IPS-15b (cell line): ENCODE measurements at regions not wholly inside any gene's neighbourhood (a gene's known extent, or its start where the extent isn't known, plus 50 kb on each side); places are given as distances from the start of the nearest gene placed in this dataset.

Experiments
- H3K27me3 ChIP-seq: one replicate; pipeline ENCODE4 v1.6.1; 2013; ENCODE audit warnings: low read length; ENCODE audit not compliant: control insufficient read depth, insufficient read depth
- H3K36me3 ChIP-seq: one replicate; pipeline ENCODE4 v1.6.1; 2013; ENCODE audit warnings: low read length; ENCODE audit not compliant: control insufficient read depth, insufficient read depth
- H3K4me1 ChIP-seq: one replicate; pipeline ENCODE4 v1.6.1; 2013; ENCODE audit warnings: mild to moderate bottlenecking, low read length; ENCODE audit not compliant: control insufficient read depth, insufficient read depth
- H3K4me3 ChIP-seq: one replicate; pipeline ENCODE4 v1.5.1; 2013; ENCODE audit warnings: low read depth, low read length
- H3K9ac ChIP-seq: one replicate; pipeline ENCODE4 v1.6.1; 2013; ENCODE audit warnings: low read depth, mild to moderate bottlenecking, low read length
- H3K9me3 ChIP-seq: one replicate; pipeline ENCODE4 v1.6.1; 2013; ENCODE audit warnings: mild to moderate bottlenecking, low read length; ENCODE audit not compliant: control insufficient read depth, insufficient read depth

DNA sequence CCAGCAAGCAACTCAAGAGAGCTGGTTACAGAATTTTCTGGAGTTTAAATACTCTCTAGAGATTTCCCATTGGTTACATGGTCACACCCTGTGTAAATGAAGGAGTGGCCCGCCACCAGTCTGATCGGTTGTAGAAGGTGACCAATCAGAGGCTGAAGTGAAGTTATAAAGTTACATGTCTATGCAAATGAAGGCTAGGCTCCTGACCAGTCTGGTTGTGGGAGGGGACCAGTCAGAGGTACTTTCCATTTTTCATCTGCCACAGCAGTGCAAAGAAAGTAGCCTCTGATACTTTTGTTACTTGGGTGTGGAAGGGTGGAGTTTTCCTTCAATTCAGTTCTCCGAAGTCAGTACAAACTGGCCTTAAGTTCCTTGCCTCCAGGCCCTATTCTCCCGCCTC is 273.7 kb downstream of the BARHL2 start:
- H3K4me1 ChIP-seq = no peaks in the 10 kb centered on the region
- H3K36me3 ChIP-seq = no peaks in the 10 kb centered on the region
- no peaks in the 10 kb centered on the region for H3K9me3 ChIP-seq
- H3K4me3 ChIP-seq = no peak overlapping the region
- no peak overlapping the region for H3K9ac ChIP-seq
- no peaks in the 10 kb centered on the region for H3K27me3 ChIP-seq

DNA sequence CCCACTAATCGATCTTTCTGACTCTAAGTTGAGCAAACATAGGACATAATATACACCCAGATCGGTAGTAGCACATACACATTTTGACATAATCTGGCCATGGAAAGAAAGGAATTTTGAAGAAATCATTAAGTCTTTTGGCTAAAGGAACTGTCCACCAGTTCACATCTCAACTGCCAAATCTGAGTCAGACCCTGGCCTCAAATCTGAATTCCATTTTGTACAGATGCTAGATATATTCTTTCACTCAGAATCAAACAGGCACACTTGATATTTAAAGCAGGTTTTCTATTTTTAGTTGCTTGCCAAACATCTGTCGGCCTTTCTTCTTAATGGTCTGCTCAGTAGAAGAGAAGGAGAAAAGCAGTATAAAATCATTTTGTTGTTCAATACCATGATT is 281.8 kb downstream of the BARHL2 start:
- Histone ChIP-seq H3K36me3 (no peaks in the 10 kb centered on the region), H3K4me3 (no peak overlapping the region), H3K27me3 (no peaks in the 10 kb centered on the region), H3K4me1 (no peaks in the 10 kb centered on the region), H3K9me3 (no peaks in the 10 kb centered on the region), H3K9ac (no peak overlapping the region)

DNA sequence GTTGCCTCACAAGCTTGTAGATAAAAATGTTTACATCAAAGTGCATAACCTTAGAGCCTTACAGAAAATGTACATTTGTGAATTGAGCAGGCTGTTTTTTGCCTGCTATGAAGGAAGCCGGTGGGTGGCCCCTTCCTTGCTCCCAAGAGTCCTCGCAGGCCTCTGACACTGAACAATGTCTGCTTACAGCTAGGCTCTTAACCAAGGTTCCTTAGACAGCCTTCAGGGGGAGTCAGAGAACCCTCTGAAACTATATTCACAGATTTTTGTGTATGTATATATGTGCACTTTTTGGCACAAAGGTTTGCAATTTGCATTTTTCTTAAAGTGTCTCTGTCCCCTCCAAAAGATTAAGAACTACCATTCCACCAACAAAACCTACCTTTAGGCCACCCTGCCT is 282.6 kb downstream of the BARHL2 start:
- H3K27me3 ChIP-seq = no peaks in the 10 kb centered on the region
- H3K9me3 ChIP-seq = no peaks in the 10 kb centered on the region

DNA sequence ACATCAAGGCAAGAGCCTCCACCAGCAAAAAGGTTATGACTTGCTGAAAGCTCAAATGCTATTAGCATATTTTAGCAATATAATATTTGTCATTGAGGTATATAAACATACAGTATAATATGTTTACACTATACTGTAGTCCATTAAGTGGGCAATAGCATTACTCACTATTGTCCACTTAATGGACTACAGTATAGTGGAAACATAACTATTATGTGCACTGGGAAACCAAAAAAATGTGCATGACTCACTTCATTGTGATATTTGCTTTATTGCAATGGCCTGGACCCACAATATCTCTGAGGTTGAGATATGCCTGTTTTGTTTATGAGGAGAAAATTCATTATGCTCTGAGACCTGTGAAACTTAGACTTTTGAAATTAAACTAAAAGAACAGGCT is 300.0 kb downstream of the BARHL2 start:
- H3K27me3 ChIP-seq = no peaks in the 10 kb centered on the region
- no peak overlapping the region for H3K9ac ChIP-seq
- no peaks in the 10 kb centered on the region for H3K9me3 ChIP-seq
- H3K4me3 ChIP-seq = no peak overlapping the region
- no peaks in the 10 kb centered on the region for H3K36me3 ChIP-seq
- no peaks in the 10 kb centered on the region for H3K4me1 ChIP-seq

More for the DNA sequence above, 282.6 kb downstream of the BARHL2 start:
- Histone ChIP-seq H3K36me3 (no peaks in the 10 kb centered on the region), H3K4me1 (no peaks in the 10 kb centered on the region), H3K4me3 (no peak overlapping the region), H3K9ac (no peak overlapping the region)

DNA sequence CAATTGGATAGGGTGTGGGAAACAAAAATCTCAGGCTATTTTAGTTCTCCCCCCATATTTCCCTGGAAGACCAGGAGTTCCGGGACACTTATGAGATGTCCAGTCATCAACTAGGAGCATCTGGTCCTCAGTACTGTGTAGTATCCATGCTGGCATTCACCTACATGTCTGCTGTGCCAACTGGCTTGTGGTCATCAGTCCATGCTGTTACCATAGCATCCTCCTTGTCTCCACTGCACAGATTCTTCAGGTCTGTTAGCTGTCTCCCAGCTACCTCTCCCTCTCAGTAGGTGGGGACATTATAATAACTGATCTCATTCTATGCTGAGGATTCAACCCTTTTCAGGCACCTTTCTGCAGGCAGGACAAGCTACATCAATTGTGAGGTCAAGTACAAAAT is 302.9 kb downstream of the BARHL2 start:
- Histone ChIP-seq H3K4me3 (no peak overlapping the region), H3K27me3 (no peaks in the 10 kb centered on the region), H3K36me3 (no peaks in the 10 kb centered on the region), H3K9ac (no peak overlapping the region), H3K4me1 (no peaks in the 10 kb centered on the region), H3K9me3 (no peaks in the 10 kb centered on the region)

DNA sequence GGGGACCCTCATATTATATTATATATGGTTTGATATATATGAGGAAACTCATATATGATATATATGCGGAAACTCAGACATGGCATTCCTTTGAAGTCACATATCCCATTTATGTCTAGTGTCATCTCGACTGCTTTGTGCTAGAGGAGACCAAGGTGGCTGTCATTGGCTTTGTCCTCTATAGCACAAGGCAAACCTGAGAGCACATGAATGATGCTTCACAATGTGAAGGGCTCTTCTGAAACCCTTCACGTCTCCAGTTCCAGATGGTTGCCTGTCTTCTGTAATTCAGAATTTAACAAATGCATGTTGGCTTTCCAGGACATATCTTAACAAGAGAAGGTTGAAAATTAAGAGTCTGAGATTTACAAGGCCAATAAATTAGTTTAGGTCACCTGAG is 303.6 kb downstream of the BARHL2 start:
- Histone ChIP-seq H3K4me1 (no peaks in the 10 kb centered on the region), H3K4me3 (no peak overlapping the region), H3K9me3 (no peaks in the 10 kb centered on the region), H3K36me3 (no peaks in the 10 kb centered on the region), H3K27me3 (no peaks in the 10 kb centered on the region), H3K9ac (no peak overlapping the region)

DNA sequence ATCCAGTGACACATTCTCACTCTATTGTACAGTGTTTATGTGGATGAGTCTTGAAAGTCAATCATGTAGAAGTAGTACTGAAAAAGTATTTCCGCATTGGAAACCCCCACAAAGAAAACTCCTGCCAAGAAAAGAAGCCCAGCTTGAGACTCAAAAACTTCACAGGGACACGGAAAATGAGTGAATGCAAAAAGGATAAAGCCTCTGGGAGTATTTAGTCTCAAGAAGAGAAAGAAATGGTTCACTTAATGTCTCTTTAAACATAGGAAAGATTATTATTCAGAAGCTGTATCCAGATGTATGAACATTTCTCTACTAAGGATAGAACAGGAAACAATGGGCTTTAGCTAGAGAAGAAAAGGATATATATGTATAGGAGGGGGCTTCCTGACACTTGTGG is 304.5 kb downstream of the BARHL2 start:
- H3K9me3 ChIP-seq = no peaks in the 10 kb centered on the region
- H3K9ac ChIP-seq = no peak overlapping the region
- H3K4me3 ChIP-seq = no peak overlapping the region
- no peaks in the 10 kb centered on the region for H3K4me1 ChIP-seq
- no peaks in the 10 kb centered on the region for H3K27me3 ChIP-seq
- H3K36me3 ChIP-seq = no peaks in the 10 kb centered on the region

DNA sequence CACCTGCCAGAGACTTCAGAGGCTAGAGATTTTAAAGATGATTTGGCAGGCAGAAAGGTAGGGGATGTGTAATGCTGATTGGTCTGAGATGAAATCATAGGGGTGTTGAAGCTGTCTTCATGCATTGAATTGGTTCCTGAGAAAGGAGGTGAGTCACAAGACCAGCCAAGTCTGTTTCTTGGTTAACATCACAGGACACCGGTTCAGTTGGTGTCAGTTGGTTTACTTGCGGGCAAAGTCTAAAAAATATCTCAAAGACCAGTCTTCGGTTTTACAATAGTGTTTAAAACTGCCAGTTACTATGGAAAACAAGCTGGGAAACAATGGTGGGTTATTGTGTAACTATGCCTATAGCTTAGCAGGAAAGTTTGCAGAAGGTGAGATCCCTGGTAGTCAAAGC is 305.9 kb downstream of the BARHL2 start:
- Histone ChIP-seq H3K4me3 (no peak overlapping the region), H3K9ac (no peak overlapping the region), H3K27me3 (no peaks in the 10 kb centered on the region), H3K9me3 (no peaks in the 10 kb centered on the region), H3K4me1 (no peaks in the 10 kb centered on the region), H3K36me3 (no peaks in the 10 kb centered on the region)

DNA sequence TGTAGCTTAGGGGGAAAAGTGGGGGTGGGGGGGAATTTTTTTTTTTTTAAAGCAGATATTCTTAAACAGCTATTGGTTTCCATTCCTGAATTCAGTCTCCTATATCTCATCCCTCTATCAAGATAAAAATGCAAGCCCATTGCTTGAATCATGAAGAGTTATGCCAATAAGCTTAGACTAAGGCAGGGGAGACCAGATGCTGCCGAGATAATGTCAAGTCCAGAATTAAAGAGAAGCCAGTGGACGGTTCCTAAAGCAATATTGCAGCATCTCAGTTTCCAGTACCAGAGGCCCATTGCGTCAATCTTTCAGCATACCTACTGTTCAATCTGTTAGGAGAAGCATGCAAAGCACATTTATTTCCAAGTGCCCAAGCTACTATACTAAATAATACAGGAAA is 309.4 kb downstream of the BARHL2 start:
- Histone ChIP-seq H3K9me3 (no peaks in the 10 kb centered on the region), H3K27me3 (no peaks in the 10 kb centered on the region), H3K4me3 (no peak overlapping the region), H3K9ac (no peak overlapping the region), H3K36me3 (no peaks in the 10 kb centered on the region), H3K4me1 (no peaks in the 10 kb centered on the region)

DNA sequence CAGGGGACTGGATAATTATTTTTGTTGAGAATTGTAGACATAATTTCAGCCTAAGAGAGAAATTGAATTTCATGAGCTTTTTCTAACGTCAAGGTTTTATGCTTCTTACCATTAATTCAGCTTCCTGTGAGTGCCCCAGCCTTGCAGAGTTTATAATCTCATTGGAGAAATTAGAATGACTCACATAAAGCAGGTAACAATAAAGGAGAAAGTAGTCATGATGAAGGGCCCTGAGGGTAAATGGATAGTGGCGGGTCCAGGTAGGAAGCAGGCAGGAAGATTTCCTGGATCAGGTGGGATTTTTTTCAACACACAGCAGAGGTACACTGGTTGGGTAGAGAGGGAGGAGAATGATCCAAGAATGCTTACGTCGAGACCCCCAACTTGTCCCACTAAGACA is 311.4 kb downstream of the BARHL2 start:
- Histone ChIP-seq H3K9me3 (no peaks in the 10 kb centered on the region), H3K27me3 (no peaks in the 10 kb centered on the region), H3K4me3 (no peak overlapping the region), H3K9ac (no peak overlapping the region), H3K36me3 (no peaks in the 10 kb centered on the region), H3K4me1 (no peaks in the 10 kb centered on the region)

DNA sequence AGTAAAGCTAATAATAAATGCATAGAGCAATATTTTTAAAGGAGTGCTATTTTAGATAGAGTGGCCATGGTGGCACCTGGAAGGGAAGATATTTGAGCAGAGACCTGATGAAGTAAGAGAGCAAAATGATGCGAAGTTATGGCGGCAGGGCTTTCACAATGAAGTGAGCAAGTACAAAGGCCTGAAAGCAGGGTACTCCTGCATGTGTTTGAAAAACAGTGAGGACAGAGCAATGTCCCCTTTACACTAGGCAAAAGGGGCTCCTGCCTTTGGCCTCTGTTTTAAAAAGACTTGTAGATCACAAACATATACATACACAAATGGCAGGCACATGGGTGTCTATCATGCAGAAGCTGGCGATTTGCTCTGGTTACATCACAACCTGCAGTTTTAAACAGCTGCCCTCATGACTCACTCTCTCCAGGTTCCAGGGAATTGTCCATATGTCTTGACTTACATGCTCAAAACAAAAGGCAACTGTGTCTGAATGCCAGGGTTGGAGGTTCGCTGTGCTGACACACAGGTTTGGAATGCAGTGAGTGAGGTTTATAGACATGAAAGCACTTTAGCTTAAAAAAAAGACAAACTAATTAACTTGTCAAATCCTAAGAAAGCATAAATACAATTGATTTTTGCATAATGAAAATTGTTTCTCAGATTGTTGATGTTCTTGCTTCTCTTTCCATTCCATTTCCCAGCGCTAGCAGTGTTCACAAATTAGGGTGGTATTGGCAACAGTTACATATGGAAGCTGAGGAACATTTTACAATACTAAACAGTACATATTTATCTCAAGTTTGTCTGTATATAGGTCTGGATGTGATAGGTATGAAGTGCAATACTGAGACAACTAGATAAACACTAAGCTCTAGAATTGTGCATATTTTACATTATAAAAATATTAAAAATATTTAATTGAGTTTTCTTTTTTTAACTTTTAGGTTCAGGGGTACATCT is 313.9 kb downstream of the BARHL2 start:
- Histone ChIP-seq H3K4me1 (no peaks in the 10 kb centered on the region), H3K36me3 (no peaks in the 10 kb centered on the region), H3K9ac (no peak overlapping the region), H3K9me3 (no peaks in the 10 kb centered on the region), H3K4me3 (no peak overlapping the region), H3K27me3 (no peaks in the 10 kb centered on the region)

DNA sequence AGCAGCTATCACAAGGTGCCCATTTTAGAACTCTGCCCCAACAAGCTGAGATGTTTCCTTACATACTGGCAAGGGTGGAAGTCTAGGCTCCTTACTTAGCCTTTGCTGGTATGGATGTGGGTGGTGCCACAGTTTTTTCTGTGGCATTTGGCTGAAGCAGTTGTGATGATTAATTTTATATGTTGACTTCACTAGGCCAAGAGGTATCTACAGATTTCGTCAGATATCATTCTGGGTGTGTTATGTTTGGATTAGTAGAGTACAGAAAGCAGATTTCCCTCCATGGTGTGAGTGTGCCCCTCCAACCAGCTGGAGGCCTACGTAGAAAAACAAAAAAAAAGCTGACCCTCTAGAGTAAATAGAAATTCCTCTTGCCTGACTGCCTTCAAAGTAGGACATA is 317.0 kb downstream of the BARHL2 start:
- Histone ChIP-seq H3K4me1 (no peaks in the 10 kb centered on the region), H3K4me3 (no peak overlapping the region), H3K9ac (no peak overlapping the region), H3K36me3 (no peaks in the 10 kb centered on the region), H3K9me3 (no peaks in the 10 kb centered on the region), H3K27me3 (no peaks in the 10 kb centered on the region)
